ENCODE measurements at regions not wholly inside any gene's neighbourhood (a gene's known extent, or its start where the extent isn't known, plus 50 kb on each side); places are given as distances from the start of the nearest gene placed in this dataset.

DNA sequence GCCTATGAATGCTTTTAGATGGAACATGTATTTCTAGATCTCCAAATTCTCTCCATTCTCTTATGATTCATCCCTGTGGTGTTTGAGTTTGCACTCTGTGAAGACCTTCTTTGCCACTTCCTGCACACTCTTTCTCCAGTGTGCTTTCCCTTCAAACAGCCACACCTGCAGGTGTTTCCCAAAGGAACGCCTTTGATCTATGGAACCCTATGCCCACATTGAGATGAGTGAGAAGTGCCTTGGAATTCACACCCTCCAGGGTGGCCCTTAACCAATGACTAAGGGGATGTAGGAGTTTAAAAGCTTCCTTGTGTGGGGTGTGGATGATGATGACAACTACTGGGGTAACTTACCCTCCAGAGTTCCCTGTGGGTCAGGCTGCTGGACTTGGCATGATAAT, 570.1 kb downstream of the DHX35 start:
- in situ Hi-C loops (cut with HindIII; ENCODE audit: low sequenced_read_pairs): no loop called here
- DNase-seq (ENCODE audit: low read depth): no peak
- TF ChIP-seq, protein P1, sequence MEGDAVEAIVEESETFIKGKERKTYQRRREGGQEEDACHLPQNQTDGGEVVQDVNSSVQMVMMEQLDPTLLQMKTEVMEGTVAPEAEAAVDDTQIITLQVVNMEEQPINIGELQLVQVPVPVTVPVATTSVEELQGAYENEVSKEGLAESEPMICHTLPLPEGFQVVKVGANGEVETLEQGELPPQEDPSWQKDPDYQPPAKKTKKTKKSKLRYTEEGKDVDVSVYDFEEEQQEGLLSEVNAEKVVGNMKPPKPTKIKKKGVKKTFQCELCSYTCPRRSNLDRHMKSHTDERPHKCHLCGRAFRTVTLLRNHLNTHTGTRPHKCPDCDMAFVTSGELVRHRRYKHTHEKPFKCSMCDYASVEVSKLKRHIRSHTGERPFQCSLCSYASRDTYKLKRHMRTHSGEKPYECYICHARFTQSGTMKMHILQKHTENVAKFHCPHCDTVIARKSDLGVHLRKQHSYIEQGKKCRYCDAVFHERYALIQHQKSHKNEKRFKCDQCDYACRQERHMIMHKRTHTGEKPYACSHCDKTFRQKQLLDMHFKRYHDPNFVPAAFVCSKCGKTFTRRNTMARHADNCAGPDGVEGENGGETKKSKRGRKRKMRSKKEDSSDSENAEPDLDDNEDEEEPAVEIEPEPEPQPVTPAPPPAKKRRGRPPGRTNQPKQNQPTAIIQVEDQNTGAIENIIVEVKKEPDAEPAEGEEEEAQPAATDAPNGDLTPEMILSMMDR (IDR thresholded peaks at IDR 0.05; ENCODE audit: low read depth, low read length, missing control alignments): no peak

DNA sequence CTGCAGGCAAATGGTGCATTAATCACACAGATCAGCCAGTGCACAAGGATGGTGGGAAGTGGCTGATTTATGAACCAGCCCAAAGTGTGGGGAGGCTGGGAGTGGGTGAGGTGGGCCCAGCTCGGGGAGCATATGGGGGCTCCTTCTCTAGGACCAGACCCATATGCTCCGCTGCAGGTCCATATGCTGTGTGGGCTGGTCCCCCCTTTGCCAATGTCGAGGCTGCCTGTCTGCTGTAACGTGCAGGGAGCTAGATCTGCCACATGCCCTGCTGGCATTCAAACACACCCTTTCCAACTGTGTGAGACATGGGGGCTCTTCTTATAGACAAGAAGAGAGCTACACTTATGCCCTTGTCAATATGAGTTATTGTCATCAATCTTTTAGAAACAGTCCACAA, 566.3 kb downstream of the DHX35 start:
- TF ChIP-seq, protein P1 (IDR thresholded peaks at IDR 0.05; ENCODE audit: low read depth, low read length, missing control alignments): no peak
- no peak overlapping the region for H3K4me3 ChIP-seq (ENCODE audit: low read depth, low read length)
- in situ Hi-C loops (cut with HindIII; ENCODE audit: low sequenced_read_pairs): no loop called here
- DNase-seq (ENCODE audit: low read depth): no peak

More for the DNA sequence above, 570.1 kb downstream of the DHX35 start:
- no peak overlapping the region for H3K4me3 ChIP-seq (ENCODE audit: low read depth, low read length)

DNA sequence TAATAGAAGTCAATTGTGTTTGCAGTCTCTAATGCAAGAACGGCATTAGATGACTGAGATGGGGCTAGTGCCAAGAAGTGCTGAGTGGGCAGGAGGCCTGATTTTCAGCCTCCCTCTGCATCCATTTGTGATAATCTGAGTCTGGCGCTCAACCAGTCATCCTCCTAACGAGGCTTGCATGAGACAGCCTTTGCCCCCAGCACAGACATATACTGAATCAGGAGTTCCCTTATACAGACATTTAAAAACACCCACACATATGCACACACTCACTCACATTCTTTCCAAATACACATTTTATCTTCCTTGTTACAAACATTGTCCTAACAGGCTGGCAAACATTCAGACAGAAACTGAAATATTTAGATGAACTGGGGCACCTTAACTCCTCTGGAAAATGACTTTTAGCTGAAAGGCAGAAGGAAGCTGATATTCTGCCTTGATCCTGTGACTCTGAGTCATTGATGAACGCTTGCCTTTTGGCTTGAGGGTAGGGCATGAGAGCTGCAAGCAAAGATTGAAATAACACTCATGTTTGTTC, 562.3 kb downstream of the DHX35 start:
- H3K4me3 ChIP-seq (ENCODE audit: low read depth, low read length): no peak overlapping the region
- DNase-seq (ENCODE audit: low read depth): no peak
- in situ Hi-C loops (cut with HindIII; ENCODE audit: low sequenced_read_pairs): no loop called here
- TF ChIP-seq, protein P1 (IDR thresholded peaks at IDR 0.05; ENCODE audit: low read depth, low read length, missing control alignments): no peak

DNA sequence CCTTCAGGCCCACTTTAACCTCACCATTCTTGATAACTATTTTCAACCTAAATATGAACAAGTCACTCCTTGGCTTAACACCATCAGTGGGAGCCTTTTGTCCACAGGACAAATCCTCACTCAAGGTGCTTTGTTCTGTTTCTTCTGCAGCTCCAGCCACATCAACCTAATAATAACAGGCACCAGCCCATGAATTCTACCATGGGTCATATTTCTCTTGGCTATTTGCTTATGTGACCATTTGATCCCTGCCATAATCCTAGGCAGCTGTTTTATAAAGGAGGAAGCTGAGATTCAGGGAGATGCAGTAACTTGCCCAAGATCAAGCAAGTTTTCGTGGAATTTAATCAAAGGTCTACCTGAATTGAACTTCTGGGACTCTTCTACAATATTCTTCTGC, 561.3 kb downstream of the DHX35 start:
- in situ Hi-C loops (cut with HindIII; ENCODE audit: low sequenced_read_pairs): no loop called here
- TF ChIP-seq, protein P1 (IDR thresholded peaks at IDR 0.05; ENCODE audit: low read depth, low read length, missing control alignments): no peak
- H3K4me3 ChIP-seq (ENCODE audit: low read depth, low read length): no peak overlapping the region
- no peak for DNase-seq (ENCODE audit: low read depth)

DNA sequence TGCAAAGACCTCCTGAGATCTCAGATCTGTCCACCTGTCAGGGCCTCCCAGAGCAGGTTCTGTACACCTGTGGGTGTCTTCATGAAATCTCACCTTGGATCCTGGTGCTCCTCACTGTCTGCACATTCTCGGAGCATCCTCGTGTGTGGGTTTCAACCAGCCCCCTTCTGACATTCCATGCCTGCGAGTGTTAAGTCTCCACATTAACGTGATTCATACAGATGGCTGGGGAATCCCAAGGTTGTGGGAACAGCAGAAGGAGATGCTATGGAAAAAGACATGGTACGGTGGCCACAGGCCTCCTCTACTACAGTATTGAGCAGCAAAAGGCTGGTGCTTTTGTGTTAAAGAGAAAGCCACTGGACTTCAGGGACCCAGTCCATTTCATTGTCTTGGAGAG, 556.5 kb downstream of the DHX35 start:
- no peak overlapping the region for H3K4me3 ChIP-seq (ENCODE audit: low read depth, low read length)
- DNase-seq (ENCODE audit: low read depth): no peak
- in situ Hi-C loops (cut with HindIII; ENCODE audit: low sequenced_read_pairs): no loop called here
- TF ChIP-seq, protein P1 (IDR thresholded peaks at IDR 0.05; ENCODE audit: low read depth, low read length, missing control alignments): no peak

DNA sequence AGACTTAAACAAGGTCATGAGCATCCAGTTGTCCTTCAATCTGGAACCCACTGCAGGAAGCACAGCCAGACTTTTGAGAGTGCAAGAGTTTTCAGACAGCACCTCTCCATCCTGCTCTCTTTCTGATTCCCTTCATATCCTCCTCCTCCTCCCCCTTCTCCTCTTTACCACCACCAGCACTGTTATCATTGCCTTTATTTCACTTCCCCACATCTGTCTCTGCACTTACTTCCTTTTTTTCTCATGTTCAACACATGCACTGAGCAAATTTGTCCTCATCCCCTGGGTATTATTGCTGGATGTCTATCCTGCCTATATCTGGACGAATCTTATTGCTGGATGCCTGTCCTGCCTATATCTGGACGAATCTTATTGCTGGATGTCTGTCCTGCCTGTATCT, 554.8 kb downstream of the DHX35 start:
- in situ Hi-C loops (cut with HindIII; ENCODE audit: low sequenced_read_pairs): no loop called here

More for the DNA sequence above, 554.8 kb downstream of the DHX35 start:
- TF ChIP-seq, protein P1 (IDR thresholded peaks at IDR 0.05; ENCODE audit: low read depth, low read length, missing control alignments): no peak
- H3K4me3 ChIP-seq (ENCODE audit: low read depth, low read length): no peak overlapping the region
- DNase-seq (ENCODE audit: low read depth): no peak
